ENCODE measurements at regions not wholly inside any gene's neighbourhood (a gene's known extent, or its start where the extent isn't known, plus 50 kb on each side); places are given as distances from the start of the nearest gene placed in this dataset.

DNA sequence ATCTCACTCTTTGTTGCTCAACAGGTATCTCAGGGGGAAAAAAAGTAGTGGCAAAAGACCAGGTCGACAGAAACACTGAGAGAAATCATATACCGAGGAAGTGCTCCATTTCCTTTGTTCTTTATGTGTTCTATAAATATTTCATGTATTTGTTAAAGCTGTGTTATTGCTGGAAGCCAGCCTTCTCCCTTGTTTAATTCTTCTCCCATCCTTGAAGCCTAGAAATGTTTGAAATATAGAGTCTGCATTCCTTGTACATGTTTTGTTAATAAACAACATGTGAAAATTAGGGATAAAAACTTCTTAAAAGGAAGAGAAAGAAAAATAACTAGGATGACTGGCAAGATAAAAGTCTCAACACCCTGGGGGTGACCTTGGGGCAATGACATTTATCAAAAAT lies 186.2 kb downstream of the ANKRD50 start:
- peaks cover 4% of the 10 kb centered on the region for H3K9me3 Mint-ChIP-seq
- H3K36me3 Mint-ChIP-seq: peaks cover 4% of the 10 kb centered on the region
- DNase-seq (ENCODE audit: low spot score) (no peak), ATAC-seq (no peak)
- H3K4me3 Mint-ChIP-seq: no peak overlapping the region
- ChIA-PET CTCF (no interaction called here), POLR2A (no interaction called here)
- H3K27me3 Mint-ChIP-seq (ENCODE audit: low read depth): no peaks in the 10 kb centered on the region
- H3K27ac Mint-ChIP-seq: no peak overlapping the region
- peaks cover 31% of the 10 kb centered on the region for H3K4me1 Mint-ChIP-seq
- TF ChIP-seq, protein P1, sequence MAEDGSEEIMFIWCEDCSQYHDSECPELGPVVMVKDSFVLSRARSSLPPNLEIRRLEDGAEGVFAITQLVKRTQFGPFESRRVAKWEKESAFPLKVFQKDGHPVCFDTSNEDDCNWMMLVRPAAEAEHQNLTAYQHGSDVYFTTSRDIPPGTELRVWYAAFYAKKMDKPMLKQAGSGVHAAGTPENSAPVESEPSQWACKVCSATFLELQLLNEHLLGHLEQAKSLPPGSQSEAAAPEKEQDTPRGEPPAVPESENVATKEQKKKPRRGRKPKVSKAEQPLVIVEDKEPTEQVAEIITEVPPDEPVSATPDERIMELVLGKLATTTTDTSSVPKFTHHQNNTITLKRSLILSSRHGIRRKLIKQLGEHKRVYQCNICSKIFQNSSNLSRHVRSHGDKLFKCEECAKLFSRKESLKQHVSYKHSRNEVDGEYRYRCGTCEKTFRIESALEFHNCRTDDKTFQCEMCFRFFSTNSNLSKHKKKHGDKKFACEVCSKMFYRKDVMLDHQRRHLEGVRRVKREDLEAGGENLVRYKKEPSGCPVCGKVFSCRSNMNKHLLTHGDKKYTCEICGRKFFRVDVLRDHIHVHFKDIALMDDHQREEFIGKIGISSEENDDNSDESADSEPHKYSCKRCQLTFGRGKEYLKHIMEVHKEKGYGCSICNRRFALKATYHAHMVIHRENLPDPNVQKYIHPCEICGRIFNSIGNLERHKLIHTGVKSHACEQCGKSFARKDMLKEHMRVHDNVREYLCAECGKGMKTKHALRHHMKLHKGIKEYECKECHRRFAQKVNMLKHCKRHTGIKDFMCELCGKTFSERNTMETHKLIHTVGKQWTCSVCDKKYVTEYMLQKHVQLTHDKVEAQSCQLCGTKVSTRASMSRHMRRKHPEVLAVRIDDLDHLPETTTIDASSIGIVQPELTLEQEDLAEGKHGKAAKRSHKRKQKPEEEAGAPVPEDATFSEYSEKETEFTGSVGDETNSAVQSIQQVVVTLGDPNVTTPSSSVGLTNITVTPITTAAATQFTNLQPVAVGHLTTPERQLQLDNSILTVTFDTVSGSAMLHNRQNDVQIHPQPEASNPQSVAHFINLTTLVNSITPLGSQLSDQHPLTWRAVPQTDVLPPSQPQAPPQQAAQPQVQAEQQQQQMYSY (CRISPR knock-in tag; IDR thresholded peaks at IDR 0.05): no peak
- no peak for TF ChIP-seq PRRX2 (CRISPR knock-in tag; IDR thresholded peaks at IDR 0.05)
- TF ChIP-seq SMAD3 (CRISPR knock-in tag; IDR thresholded peaks at IDR 0.05; ENCODE audit: borderline replicate concordance): no peak
- TF ChIP-seq GABPB1 (CRISPR knock-in tag; IDR thresholded peaks at IDR 0.05): no peak
- TF ChIP-seq OVOL2 (CRISPR knock-in tag; IDR thresholded peaks at IDR 0.05; ENCODE audit: borderline replicate concordance): no peak
- TF ChIP-seq SP1 (CRISPR knock-in tag; conservative IDR thresholded peaks at IDR 0.05): no peak
- TF ChIP-seq, protein P2, sequence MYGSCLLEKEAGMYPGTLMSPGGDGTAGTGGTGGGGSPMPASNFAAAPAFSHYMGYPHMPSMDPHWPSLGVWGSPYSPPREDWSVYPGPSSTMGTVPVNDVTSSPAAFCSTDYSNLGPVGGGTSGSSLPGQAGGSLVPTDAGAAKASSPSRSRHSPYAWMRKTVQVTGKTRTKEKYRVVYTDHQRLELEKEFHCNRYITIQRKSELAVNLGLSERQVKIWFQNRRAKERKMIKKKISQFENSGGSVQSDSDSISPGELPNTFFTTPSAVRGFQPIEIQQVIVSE (CRISPR knock-in tag; IDR thresholded peaks at IDR 0.05; ENCODE audit: borderline replicate concordance): no peak
- no peak for TF ChIP-seq NFE2L1 (CRISPR knock-in tag; IDR thresholded peaks at IDR 0.05)
- no peak for TF ChIP-seq MYBL2 (CRISPR knock-in tag; IDR thresholded peaks at IDR 0.05)
- TF ChIP-seq TP53 (CRISPR knock-in tag; IDR thresholded peaks at IDR 0.05): no peak
- TF ChIP-seq HMGA2 (CRISPR knock-in tag; IDR thresholded peaks at IDR 0.05): no peak
- TF ChIP-seq ETV6 (CRISPR knock-in tag; IDR thresholded peaks at IDR 0.05): no peak
- TF ChIP-seq, protein P3, sequence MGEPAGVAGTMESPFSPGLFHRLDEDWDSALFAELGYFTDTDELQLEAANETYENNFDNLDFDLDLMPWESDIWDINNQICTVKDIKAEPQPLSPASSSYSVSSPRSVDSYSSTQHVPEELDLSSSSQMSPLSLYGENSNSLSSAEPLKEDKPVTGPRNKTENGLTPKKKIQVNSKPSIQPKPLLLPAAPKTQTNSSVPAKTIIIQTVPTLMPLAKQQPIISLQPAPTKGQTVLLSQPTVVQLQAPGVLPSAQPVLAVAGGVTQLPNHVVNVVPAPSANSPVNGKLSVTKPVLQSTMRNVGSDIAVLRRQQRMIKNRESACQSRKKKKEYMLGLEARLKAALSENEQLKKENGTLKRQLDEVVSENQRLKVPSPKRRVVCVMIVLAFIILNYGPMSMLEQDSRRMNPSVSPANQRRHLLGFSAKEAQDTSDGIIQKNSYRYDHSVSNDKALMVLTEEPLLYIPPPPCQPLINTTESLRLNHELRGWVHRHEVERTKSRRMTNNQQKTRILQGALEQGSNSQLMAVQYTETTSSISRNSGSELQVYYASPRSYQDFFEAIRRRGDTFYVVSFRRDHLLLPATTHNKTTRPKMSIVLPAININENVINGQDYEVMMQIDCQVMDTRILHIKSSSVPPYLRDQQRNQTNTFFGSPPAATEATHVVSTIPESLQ (CRISPR knock-in tag; IDR thresholded peaks at IDR 0.05): no peak
- no peak for TF ChIP-seq ZNF423 (CRISPR knock-in tag; IDR thresholded peaks at IDR 0.05)
- TF ChIP-seq NR1H2 (CRISPR knock-in tag; IDR thresholded peaks at IDR 0.05): no peak

DNA sequence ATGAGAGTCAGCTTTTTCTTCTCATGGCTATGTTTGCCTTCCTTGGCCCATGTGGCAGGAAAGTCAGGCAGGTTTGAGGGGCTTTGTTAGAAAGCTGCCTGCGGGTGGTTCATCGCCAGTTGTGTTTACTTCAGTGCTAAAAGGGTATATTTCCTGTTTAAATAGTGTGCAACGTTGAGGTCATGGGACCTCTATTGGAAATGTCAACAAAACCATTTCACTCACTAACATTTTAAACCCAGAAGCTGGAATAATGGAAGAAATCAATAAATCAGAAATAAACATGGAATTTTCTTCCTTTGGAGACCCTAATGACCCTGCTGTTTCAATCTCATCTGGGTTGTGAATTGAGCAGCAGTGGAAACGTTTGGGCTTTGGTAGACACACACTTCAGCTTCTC lies 185.8 kb downstream of the ANKRD50 start:
- DNase-seq (ENCODE audit: low spot score): no peak
- no peak overlapping the region for H3K27ac Mint-ChIP-seq
- no peaks in the 10 kb centered on the region for H3K27me3 Mint-ChIP-seq (ENCODE audit: low read depth)
- no peak for ATAC-seq
- H3K4me1 Mint-ChIP-seq: peaks cover 31% of the 10 kb centered on the region
- no peak overlapping the region for H3K4me3 Mint-ChIP-seq
- peaks cover under 1% of the 10 kb centered on the region; the same call in 1 of the 2 replicates for H3K9me3 Mint-ChIP-seq
- ChIA-PET CTCF (no interaction called here), POLR2A (no interaction called here)
- TF ChIP-seq ZNF416 (CRISPR knock-in tag; IDR thresholded peaks at IDR 0.05): no peak
- TF ChIP-seq KAT7 (CRISPR knock-in tag; IDR thresholded peaks at IDR 0.05; ENCODE audit: borderline replicate concordance): no peak
- no peak for TF ChIP-seq RORB (CRISPR knock-in tag; IDR thresholded peaks at IDR 0.05)
- TF ChIP-seq ZNF263 (CRISPR knock-in tag; IDR thresholded peaks at IDR 0.05; ENCODE audit: low read depth): no peak
- TF ChIP-seq GABPB1 (CRISPR knock-in tag; IDR thresholded peaks at IDR 0.05): peak; percentile 36; the same call in 1 of the 2 replicates
- TF ChIP-seq, protein P4, sequence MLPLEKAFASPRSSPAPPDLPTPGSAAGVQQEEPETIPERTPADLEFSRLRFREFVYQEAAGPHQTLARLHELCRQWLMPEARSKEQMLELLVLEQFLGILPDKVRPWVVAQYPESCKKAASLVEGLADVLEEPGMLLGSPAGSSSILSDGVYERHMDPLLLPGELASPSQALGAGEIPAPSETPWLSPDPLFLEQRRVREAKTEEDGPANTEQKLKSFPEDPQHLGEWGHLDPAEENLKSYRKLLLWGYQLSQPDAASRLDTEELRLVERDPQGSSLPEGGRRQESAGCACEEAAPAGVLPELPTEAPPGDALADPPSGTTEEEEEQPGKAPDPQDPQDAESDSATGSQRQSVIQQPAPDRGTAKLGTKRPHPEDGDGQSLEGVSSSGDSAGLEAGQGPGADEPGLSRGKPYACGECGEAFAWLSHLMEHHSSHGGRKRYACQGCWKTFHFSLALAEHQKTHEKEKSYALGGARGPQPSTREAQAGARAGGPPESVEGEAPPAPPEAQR (CRISPR knock-in tag; IDR thresholded peaks at IDR 0.05): no peak
- H3K36me3 Mint-ChIP-seq: no peaks in the 10 kb centered on the region

Measured in WTC11 (cell line).